GM12875 (cell line): ENCODE measurements at regions not wholly inside any gene's neighbourhood (a gene's known extent, or its start where the extent isn't known, plus 50 kb on each side); places are given as distances from the start of the nearest gene placed in this dataset.

ENCODE experiments used
- H3K4me3 ChIP-seq: one replicate; pipeline ENCODE4 v1.5.1; 2011; ENCODE audit warnings: low read depth, low read length, control low read depth
- TF ChIP-seq, protein P1 (sequence below): IDR thresholded peaks from 2 replicates; pipeline ENCODE4 v1.5.1; 2011; ENCODE audit warnings: low read depth, mild to moderate bottlenecking, control low read depth, inconsistent platforms, low read length, moderate library complexity, borderline replicate concordance; ENCODE audit not compliant: insufficient read depth

- H3K4me3 ChIP-seq, result no peak overlapping the region
- TF ChIP-seq, protein P1, sequence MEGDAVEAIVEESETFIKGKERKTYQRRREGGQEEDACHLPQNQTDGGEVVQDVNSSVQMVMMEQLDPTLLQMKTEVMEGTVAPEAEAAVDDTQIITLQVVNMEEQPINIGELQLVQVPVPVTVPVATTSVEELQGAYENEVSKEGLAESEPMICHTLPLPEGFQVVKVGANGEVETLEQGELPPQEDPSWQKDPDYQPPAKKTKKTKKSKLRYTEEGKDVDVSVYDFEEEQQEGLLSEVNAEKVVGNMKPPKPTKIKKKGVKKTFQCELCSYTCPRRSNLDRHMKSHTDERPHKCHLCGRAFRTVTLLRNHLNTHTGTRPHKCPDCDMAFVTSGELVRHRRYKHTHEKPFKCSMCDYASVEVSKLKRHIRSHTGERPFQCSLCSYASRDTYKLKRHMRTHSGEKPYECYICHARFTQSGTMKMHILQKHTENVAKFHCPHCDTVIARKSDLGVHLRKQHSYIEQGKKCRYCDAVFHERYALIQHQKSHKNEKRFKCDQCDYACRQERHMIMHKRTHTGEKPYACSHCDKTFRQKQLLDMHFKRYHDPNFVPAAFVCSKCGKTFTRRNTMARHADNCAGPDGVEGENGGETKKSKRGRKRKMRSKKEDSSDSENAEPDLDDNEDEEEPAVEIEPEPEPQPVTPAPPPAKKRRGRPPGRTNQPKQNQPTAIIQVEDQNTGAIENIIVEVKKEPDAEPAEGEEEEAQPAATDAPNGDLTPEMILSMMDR, result no peak
Observed at GRCh38 chr21:26637201-26637745, 64.2 kb upstream of the CYYR1 start.

- H3K4me3 ChIP-seq, result no peak overlapping the region
- TF ChIP-seq, protein P1, result no peak
Observed at GRCh38 chr21:26635681-26636080, 62.6 kb upstream of the CYYR1 start.

DNA sequence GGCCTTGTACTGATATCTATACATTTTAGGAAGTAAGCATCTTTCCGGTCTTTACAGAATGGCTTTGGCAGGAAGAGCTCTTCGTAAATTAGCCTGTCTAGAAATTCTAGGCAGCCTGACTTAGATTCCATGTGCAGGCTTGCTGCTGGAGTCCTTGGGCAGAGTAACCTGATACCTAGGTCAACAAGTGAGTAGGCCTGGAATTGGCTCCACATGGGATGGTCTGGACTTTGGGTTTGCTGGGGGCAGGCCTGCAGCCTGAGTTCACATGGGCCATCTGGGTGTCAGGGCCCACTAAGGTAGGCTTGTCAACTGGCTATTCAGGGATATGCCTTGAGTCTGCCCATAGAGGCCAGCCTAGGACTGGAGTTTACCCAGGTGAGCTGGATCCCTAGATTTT is 59.6 kb upstream of the CYYR1 start:
- H3K4me3 ChIP-seq, result no peak overlapping the region
- TF ChIP-seq, protein P1, result no peak

- TF ChIP-seq, protein P1, result no peak
- H3K4me3 ChIP-seq, result no peak overlapping the region
Observed at GRCh38 chr21:26626187-26626586, 53.1 kb upstream of the CYYR1 start.

- TF ChIP-seq, protein P1, result no peak
- H3K4me3 ChIP-seq, result no peak overlapping the region
Observed at GRCh38 chr21:26624983-26625519, 52.0 kb upstream of the CYYR1 start.
